IPS DF 19.7 (cell line): ENCODE measurements at regions not wholly inside any gene's neighbourhood (a gene's known extent, or its start where the extent isn't known, plus 50 kb on each side); places are given as distances from the start of the nearest gene placed in this dataset.

Experiments
- DNase-seq: peaks from one replicate; pipeline ENCODE4 v3.0.0-alpha.2; 2013; ENCODE audit warnings: low read depth, low spot score

DNA sequence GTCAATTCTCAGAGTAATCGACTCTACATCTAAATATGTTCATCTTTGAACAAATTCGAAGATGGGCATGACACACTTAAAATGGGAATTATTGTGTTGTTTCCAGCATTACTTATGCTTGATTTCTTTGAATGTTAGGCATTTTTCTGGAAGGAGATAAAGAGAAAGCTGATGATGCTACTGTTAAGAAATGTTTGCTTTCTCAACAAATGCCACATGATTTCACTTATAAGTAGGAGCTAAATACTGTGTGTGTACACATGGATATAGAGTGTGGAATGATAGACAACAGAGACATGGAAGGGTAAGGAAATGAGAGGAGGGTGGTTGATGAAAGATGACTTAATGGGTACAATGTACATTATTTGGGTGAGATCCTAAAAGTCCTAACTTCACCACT lies 400.9 kb downstream of the TBL1XR1 start:
- DNase-seq, result no peak

DNA sequence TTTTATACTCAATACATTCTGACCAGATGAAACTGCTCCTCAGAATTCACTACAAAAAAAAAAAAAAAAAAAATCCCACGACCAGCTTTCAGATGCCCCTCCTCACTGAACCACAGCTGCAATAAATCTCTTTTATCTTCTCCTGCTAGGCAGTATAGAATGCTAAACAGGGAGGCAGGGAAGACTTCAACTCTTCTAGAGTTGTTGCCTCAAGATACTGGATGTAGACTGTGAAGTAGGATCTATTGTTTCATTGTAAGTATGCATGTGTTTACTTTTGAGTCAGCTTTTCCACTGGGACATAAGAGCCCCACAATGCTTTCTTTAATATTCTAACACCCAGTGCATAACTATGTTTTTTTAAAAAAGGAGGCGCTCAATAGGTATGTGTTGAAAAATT lies 401.4 kb downstream of the TBL1XR1 start:
- DNase-seq, result no peak

DNA sequence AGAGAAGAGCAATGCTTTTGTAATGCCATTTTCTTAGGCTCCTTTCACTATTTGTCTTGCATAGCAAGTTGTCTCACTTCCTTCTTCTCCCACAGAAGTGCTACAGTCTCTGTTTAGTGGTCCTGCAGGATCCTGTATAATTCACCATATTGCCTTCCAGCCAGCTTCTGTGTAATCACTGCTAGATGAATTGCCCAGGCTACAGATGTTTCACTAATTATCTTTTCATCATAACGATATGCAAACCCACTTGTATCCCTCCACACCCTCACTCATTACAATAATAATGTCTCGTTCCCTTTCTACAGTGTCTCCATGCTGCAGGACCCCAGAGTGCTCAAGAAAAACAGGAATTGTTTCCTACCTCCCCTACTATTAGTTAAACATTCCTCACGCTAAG lies 402.9 kb downstream of the TBL1XR1 start:
- DNase-seq, result no peak

DNA sequence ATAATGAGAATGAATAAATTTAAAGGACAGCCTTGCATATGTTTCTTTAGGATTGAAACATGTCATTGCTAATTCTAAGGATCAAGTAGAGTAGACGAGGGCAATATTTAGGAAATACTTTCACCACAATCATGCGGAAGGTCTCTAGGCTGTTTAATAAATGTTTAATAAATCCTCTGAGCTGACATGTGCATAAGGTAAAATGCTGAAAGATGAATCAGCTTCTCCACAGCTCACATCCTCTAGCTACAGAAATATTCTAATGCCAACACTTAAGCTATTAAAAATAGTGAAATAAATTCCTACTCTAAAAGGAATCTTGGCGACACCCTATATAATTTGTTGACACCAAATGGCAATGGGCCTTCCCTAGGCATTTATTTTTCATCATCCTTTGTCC lies 407.3 kb downstream of the TBL1XR1 start:
- no peak for DNase-seq

DNA sequence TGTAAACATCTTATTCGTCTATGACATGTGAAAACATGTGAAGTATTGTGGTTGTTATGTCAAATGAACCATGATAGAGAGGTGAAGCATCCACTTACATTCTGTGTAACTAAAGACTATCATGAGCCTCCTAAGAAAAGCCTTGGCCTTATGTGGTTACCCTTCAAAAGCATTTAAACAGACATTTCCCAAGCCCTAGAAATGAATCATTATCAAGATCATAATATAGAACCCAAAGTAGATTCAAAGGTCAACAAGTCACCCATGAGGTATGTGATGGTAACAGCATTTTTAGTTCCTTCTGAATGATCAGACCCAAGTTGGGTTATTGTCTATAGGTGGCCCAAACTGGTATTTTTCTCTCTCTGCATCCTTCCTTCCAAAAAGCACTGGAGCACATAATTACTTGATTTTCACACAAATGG lies 408.0 kb downstream of the TBL1XR1 start:
- DNase-seq, result no peak

DNA sequence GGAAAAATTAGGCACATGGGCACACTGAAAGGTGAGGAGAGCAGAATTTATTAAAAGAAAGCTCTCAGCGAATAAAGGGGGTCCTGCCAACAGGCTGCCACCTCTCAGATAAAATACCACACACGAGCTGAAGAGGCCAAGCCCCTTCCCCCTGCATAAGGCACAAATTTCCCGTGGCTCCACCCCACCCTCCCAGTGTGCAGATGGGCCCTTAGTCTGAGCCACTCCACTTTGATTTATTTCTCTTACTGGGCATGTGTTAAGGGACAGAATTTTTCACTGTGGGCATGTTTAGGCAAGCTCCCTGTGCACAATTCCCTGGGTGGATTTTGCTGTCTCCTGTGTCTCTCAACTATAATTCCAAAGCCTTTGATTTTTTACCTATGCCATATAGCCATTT lies 409.8 kb downstream of the TBL1XR1 start:
- no peak for DNase-seq

DNA sequence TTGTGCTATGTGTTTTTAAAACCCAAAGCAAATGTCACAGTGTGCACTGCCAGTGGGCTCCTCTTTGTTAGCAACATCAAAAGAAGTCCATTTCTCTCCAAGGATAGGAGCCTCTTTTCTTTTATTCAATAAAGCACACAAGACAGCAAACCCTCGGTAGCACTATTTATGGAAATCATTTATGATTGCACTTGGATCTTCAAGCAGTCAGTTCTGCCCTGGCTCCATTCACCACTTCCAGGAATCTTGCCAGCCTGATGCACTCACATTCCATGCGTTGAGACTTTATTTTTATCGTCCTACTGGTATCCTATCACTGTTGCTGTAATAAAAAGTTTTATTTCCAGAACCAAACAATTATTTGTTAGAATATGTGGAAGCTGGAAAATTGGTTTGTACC lies 412.1 kb downstream of the TBL1XR1 start:
- no peak for DNase-seq

DNA sequence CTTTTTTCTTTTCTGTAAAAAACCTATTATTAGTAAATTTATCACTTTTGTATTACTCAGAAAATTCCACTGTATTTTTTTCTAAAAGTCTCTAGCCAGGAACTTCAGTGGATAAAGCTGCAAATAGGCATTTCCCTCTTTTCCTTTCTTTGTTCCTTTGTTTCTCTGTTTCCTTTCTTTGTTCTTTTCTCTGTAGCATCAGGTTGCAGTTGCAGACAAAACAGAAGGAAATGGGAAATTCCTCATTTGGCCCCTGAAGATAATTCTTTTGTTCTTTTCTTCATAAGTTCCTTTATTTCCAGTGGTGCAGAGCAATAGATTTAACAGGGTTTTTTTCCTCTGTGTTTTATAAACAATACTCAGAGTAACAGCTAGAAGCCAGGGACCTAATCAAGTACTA lies 416.5 kb downstream of the TBL1XR1 start:
- DNase-seq, result no peak

DNA sequence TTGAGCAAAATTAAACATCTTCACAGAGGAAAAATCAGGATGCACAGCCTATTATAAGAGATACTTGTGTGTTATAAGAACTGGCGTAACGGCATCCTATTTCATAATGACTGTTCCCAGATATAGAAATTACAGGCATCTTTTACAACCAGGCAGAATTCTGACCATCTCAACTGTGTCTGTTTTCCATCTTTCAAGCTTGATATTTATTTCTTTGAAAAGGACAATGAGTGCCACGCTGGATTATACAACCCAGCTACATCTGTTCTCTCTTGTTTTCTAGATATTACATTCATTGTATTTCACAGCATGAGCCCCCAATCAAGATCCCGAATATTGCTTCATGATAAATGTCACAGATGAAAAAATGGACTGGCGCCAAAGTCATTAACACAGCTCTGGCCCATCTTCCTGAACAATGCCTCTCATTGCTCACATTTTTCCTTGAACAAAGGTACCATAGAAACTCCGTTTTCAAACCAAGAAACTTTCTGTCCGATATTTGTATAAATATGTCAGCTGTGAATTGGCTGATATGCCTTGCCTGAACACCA lies 420.6 kb downstream of the TBL1XR1 start:
- DNase-seq, result no peak

DNA sequence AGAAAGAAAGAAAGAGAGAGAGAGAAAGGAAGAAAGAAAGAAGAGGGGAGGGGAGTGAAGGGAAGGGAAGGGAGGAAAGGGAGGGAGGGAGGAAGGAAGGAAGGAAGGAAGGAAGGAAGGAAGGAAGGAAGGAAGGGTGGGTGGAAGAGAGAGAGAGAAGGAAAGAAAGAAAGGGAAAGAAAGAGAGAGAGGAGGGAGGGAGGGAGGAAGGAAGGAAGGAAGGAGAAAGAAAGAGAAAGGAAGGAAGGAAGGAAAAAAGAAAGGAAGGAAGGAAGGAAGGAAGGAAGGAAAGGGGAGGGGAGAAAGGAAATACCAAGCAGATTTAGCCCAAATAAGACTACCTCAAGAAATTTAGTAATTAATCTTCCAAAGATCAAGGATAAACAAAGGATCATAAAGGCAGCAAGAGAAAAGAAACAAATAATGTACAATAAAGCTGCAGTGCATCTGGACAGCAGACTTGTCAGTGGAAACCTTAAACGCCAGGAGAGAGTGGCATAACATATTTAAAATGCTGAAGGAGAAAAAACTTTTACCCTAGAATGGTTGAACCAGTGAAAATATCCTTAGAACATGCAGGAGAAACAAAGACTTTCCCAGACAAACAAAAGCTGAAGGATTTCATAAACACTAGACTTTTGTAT lies 427.6 kb downstream of the TBL1XR1 start:
- no peak for DNase-seq

DNA sequence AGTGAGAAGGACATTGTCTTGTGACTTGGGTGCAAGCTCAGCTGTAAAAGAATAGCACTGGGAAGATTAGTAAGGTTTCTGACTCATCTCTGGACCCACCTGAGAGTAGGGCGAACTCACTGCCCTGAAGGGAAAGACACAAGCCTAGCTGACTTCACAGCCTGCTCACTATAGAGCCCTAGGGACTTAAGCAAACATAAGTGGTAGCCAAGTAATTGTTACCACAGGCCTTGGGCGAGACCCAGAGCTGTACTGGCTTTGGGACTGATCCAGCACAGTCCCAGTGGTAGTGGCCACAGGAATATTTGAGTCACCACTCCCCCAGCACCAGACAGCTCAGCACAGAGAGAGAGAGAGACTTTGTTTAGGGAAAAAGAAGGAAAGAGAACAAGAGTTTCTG lies 429.9 kb downstream of the TBL1XR1 start:
- no peak for DNase-seq

DNA sequence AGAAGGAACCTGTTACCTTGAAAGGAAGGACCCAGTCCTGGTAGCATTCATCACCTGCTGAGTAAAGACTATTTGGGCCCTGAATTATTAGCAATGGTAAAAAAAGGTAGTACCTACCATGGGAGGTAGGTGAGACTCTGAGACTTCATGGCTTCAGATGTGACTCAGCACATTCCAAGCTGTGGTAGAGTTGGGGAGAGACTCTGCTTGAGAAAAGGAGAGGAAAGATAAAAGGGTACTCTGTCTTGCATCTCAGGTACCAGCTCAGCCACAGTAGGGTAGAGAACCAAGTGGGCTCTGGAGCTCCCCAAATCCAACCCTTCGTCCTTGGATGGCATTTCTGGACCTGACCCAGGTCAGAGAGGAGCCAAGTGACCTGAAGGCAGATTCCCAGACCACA lies 430.4 kb downstream of the TBL1XR1 start:
- DNase-seq, result no peak

DNA sequence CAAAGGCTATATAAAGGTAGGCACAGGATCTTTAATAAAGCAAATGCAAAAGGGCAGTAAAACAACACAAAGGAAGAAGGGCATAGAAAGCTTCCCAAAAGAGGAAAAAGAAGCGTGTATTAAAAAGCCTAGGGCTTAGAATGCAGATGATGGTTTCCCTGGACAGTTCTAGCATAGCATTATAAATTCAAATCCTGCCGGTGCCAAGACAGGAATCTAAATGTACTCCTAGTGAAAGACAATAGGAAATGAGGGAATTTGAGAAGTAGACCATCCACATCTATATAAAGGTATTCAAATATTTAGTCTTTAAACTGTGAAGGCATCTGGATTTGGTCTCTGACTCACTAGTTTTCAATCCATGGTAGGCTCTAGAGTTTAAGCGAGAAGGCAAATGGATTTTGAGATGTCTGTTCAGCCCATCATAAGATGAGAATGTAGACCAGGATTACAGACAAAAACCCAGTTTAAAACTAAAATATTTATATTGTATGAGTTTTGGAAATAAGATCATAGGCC lies 431.8 kb downstream of the TBL1XR1 start:
- DNase-seq, result no peak

DNA sequence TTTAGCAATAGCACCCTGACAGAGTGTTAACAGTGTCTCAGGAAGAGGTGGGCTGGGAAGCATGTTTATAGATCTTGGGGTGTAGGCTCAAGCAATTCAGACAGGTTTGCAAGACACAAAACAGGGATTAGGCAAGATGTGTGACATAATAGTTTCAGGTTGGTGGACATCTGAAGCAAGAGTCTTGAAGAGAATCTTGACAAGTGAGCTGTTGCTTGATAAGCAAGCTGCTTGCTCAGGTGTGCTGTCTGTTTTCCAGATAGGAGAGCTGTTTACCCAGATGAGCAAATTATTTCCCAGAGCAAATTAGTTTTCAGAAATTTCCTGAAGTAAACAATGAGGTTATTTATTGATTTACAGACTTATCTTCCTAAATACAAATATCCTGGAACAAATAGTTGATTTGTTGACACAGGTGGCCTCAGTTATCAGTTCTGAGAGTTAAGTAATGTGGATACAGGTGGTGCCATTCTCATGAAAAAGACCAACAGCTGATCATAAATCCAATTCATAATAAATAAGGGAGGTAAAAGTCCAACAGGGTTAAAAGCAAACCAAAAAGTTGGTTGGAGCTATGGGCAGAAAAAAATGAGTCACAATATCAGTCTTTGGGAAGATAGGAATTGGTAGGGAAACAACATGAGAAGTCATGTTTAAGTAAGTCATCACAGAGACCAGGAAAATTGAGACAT lies 437.3 kb downstream of the TBL1XR1 start:
- no peak for DNase-seq

DNA sequence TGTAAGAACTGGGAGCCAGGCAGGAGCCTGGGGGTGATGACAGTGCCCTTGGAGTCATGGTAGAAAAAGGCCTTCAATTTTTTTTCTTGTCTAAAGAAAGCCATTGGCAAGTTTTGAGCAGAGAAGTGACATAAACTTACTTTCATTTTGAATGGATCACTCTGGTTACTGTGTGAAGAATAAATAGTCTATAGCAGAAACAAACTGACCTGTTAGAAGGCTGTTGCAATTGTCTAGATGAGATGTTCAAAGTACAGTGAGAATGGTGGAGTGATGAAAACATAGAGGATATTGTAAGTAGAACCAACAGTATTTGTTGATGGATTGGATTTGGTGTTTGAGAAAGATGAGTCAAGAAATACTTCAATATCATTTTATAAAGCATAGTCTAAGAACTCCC lies 439.9 kb downstream of the TBL1XR1 start:
- no peak for DNase-seq

DNA sequence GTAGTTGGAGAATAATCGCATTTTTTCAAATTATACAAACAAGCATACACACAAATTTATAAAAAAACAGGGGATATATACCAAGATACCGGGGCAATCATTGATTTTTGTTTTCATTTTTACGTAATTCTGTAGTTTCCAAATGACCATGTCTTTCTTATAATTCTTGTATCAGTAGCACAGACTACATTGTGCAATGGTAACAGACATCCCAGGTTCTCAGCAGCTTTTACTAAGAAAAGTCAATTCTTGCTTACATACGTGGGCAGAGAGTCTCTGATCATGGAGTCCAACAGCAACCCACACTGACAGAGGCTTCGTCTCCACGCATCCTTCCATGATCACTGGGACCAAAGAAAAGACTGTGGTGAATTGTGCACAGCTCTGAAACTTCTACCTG lies 441.3 kb downstream of the TBL1XR1 start:
- no peak for DNase-seq

DNA sequence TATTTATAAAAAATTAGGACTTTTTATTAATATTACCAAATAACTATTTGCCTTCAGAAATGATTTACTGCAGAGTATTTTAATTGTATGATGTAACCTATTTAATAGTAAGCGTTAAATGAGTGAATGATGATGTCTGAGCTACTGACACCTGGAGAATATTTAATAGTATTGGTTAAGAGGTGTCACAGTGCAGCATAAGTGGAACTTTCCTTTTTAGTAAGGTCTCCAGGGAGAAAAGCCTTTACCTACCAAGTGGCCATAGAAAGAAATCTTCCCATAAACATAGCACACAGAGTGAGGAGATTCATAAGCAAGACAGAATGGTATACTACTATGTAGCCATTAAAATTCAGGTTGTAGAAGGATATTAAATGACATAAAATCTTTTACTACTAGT lies 441.7 kb downstream of the TBL1XR1 start:
- DNase-seq, result no peak

DNA sequence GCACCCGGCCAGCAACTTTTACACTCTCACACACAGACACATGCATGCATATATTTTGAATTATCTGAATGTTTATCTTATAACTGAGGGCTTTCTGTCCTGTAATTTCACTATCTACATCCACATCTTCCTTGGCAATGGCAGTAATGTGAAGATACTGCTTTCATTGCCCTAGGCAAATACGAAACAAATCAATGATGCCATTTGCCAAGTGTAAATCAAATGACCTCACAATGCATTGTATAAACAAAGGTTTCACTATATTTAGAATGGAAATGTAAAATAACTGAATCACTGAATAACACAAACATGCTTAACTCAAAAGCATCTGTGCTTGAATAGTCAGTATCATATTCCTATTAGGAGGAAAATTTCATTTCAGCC lies 455.6 kb downstream of the TBL1XR1 start:
- no peak for DNase-seq

DNA sequence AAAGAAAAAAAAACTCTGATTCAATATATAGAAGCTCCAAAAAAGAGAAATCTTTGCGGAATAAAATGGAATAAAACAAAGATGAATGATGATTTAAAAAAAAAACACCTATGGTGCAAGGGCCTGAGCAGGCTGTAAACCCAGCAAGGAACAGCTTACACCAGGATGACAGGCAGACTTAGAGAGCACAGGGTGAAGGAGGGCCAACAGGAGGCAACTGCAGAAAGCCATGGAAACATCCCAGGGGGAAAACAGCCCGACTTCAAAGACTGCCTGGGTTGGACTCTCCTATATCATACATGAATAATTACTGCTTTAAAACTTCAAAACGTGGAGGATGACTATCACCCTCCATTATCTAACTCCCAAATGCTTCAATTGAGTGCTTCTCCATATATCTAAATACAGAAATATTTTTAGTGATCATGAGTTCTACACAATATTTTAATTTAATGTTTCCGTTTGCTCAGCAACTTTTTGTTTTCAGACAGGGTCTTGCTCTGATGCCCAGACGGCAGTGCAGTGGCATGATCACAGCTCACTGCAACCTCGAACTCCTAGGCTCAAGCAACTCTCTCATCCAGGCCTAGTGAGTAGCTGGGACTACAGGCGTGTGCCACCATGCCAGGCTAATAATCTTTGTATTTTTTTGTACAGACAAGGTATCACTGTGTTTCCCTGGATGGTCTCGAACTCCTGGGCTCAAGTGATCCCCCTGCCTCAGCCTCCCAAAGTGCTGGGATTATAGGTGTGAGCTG lies 456.2 kb downstream of the TBL1XR1 start:
- no peak for DNase-seq

DNA sequence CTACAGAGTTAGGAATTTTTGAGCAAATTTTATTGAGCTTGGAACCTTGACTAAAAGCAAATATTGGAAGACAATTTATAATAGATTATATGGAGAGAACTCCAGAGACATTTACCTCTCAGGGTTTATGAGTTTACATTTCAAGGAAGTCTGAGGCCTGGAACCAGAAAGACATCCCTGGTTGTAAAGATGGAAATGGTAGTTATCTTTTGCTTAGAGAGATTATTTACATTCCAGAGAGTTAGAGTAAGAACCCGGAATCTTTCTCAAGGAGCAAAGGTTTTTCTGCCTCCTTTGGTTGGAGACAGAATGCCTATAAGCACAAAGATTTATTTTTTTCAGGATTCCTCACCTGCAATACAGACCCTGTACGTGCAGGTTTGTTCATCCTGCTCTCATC lies 458.1 kb downstream of the TBL1XR1 start:
- DNase-seq, result no peak

DNA sequence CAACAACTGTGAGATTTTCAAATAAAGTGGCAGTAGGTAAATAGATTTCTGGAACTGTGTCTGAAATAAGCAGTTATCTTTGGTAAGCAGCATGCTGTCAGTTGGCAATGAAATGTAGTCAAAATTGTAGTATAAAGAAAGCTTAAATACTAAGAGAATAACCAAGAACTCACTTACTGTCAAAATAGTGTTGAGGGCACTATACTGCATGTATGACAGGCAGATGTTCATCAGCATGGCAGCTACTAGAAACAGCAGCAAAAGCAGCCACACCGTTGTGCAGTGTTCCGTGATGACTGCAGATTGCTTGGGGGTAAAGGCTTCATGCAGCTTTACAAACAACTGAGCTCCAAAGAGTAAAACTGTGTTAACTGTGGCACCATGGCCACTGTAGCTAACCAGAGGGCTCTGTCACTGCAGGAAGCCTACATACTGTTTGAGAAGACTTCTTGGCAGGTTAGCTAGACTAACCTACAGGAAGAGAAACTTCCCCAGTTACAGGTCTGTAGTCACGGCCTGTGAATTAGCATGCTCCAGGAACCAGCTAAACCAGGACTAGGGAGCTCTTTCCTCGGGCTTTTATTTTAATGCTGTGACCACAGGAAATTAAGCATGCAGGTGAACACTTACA lies 459.7 kb downstream of the TBL1XR1 start:
- DNase-seq, result no peak

DNA sequence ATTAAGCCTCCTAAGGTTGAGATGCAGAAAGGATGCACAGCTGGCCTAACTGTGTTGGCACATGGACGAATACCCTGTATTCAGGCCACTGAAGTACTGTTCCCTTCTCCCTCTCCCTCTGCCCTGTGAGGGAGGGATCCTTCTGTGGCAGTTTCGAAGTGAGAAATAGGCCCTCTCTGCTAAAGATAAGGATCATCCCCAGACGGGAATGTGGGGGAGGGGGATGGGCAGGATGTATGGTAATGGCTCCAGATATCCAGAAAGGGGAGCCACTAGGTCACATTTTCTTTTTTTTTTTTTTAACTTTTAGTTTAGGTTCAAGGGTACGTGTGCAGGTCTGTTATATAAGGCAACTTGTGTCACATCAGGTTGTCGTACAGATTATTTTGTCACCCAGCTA lies 463.1 kb downstream of the TBL1XR1 start:
- DNase-seq, result peak; percentile 38
